HepG2 (cell line): ENCODE measurements at regions not wholly inside any gene's neighbourhood (a gene's known extent, or its start where the extent isn't known, plus 50 kb on each side); places are given as distances from the start of the nearest gene placed in this dataset.

Experiments
- BCL3 ChIP-seq: sonication (generic); formaldehyde crosslinking; IDR thresholded peaks from 2 replicates; pipeline ENCODE4 v1.5.1; 2020; ENCODE audit warnings: mild to moderate bottlenecking, missing genetic modification reagents, moderate library complexity
- CHD2 ChIP-seq: IDR thresholded peaks from 2 replicates; pipeline ENCODE4 v1.6.1; 2011; ENCODE audit warnings: low read depth, low read length, improper control_type of control experiment
- CHD4 ChIP-seq: fragments of 200-600 bp; sonication (generic); IDR thresholded peaks from 2 replicates; pipeline ENCODE4 v1.7.0; 2017; ENCODE audit warnings: mild to moderate bottlenecking, low read length, borderline replicate concordance
- EP300 ChIP-seq, 3 experiments: sonication (generic) in 1 of 3; formaldehyde crosslinking in 1 of 3; IDR thresholded peaks; 2 replicates each; pipeline versions ENCODE4 v1.5.1 to v1.6.1; 2011 to 2020; ENCODE audit warnings: low read depth in 2 of 3, low read length in 2 of 3, borderline replicate concordance in 1 of 3, improper control_type of control experiment in 1 of 3, mild to moderate bottlenecking in 1 of 3, missing genetic modification reagents in 1 of 3, moderate library complexity in 1 of 3
- ESRRA ChIP-seq: sonication (generic); formaldehyde crosslinking; IDR thresholded peaks from 2 replicates; pipeline ENCODE4 v1.5.1; 2020; ENCODE audit warnings: mild to moderate bottlenecking, low read depth, missing genetic modification reagents
- HMG20A ChIP-seq: IDR thresholded peaks from 2 replicates; pipeline ENCODE4 v1.6.1; 2016; ENCODE audit warnings: borderline replicate concordance
- IKZF1 ChIP-seq: fragments of 450-650 bp; IDR thresholded peaks from 2 replicates; pipeline ENCODE4 v1.7.1; 2016
- NR2F6 ChIP-seq, 2 experiments: IDR thresholded peaks; 2 replicates each; pipeline ENCODE4 v1.6.1; 2016; ENCODE audit warnings: antibody characterized with exemption in 1 of 2, mild to moderate bottlenecking in 1 of 2
- POLR2A ChIP-seq, 2 experiments: IDR thresholded peaks; 2 replicates each; pipeline ENCODE4 v1.6.1; 2011; ENCODE audit warnings: low read depth in 2 of 2, low read length in 2 of 2, mild to moderate bottlenecking in 1 of 2, moderate library complexity in 1 of 2; ENCODE audit not compliant: insufficient read depth in 1 of 2
- TAF1 ChIP-seq: sonication (generic); formaldehyde crosslinking; IDR thresholded peaks from 2 replicates; pipeline ENCODE4 v1.4.0; 2020; ENCODE audit warnings: missing genetic modification reagents
- TBP ChIP-seq: sonication (generic); formaldehyde crosslinking; IDR thresholded peaks from 2 replicates; pipeline ENCODE4 v1.5.0; 2020; ENCODE audit warnings: missing genetic modification reagents
- ZBTB1 ChIP-seq: sonication (generic); formaldehyde crosslinking; IDR thresholded peaks from 2 replicates; pipeline ENCODE4 v1.4.0; 2020; ENCODE audit warnings: missing genetic modification reagents, borderline replicate concordance
- ZBTB34 ChIP-seq: sonication (generic); formaldehyde crosslinking; IDR thresholded peaks from 2 replicates; pipeline ENCODE4 v1.8.0; 2022; ENCODE audit warnings: mild to moderate bottlenecking, missing genetic modification reagents

GRCh38 chr10:3640816-3641215 lies 144.2 kb downstream of the KLF6 start:
- no peak for TF ChIP-seq NR2F6 (IDR thresholded peaks at IDR 0.05)
- no peak for TF ChIP-seq NR2F6 (CRISPR knock-in tag; IDR thresholded peaks at IDR 0.05)
- TF ChIP-seq TAF1 (CRISPR knock-in tag) = no peak
- TF ChIP-seq ZBTB34 (CRISPR knock-in tag) = no peak
- no peak for TF ChIP-seq POLR2A (IDR thresholded peaks at IDR 0.05; ENCODE audit: insufficient read depth in 1 of 2, low read depth in 2 of 2, low read length in 2 of 2)
- TF ChIP-seq ESRRA (CRISPR knock-in tag) = no peak
- TF ChIP-seq CHD2 = no peak
- TF ChIP-seq TBP = no peak
- TF ChIP-seq ZBTB1 (CRISPR knock-in tag) = no peak
- TF ChIP-seq EP300 (IDR thresholded peaks at IDR 0.05; ENCODE audit: low read depth in 2 of 2, low read length in 2 of 2) = no peak
- TF ChIP-seq EP300 (CRISPR knock-in tag; IDR thresholded peaks at IDR 0.05; ENCODE audit: borderline replicate concordance) = no peak
- TF ChIP-seq HMG20A = no peak
- no peak for TF ChIP-seq BCL3
- no peak for TF ChIP-seq CHD4
- TF ChIP-seq IKZF1 = no peak
